ENCODE measurements at regions not wholly inside any gene's neighbourhood (a gene's known extent, or its start where the extent isn't known, plus 50 kb on each side); places are given as distances from the start of the nearest gene placed in this dataset.
"Not testable (repeated sequence)": the region's sequence is repeated elsewhere in the genome, so short reads cannot be mapped to it uniquely, and the experiment has no call there.

- no peak for DNase-seq
Observed at GRCh38 chr18:76715012-76715610, 107.2 kb upstream of the ZNF236 start.

GRCh38 chr18:76713432-76713831, 108.9 kb upstream of the ZNF236 start:
- no peak for DNase-seq

- no peak for DNase-seq
Observed at GRCh38 chr18:76712511-76713140, 109.7 kb upstream of the ZNF236 start.

- no peak for DNase-seq
Observed at GRCh38 chr18:76710646-76711520, 111.5 kb upstream of the ZNF236 start.

GRCh38 chr18:76709659-76710645, 112.4 kb upstream of the ZNF236 start:
- DNase-seq = peak; percentile 12

GRCh38 chr18:76708722-76709353, 113.5 kb upstream of the ZNF236 start:
- no peak for DNase-seq

- DNase-seq = no peak
Observed at GRCh38 chr18:76708071-76708721, 114.2 kb upstream of the ZNF236 start.

- DNase-seq = no peak
Observed at GRCh38 chr18:76707534-76707933, 114.8 kb upstream of the ZNF236 start.

- DNase-seq = not testable (repeated sequence)
Observed at GRCh38 chr18:76704589-76704988, 117.8 kb upstream of the ZNF236 start.

GRCh38 chr18:76699923-76700322, 122.4 kb upstream of the ZNF236 start:
- no peak for DNase-seq

- DNase-seq = no peak
Observed at GRCh38 chr18:76697441-76697901, 124.9 kb upstream of the ZNF236 start.

- no peak for DNase-seq
Observed at GRCh38 chr18:76691800-76692199, 130.6 kb upstream of the ZNF236 start.

- no peak for DNase-seq
Observed at GRCh38 chr18:76689646-76690264, 132.6 kb upstream of the ZNF236 start.

GRCh38 chr18:76688724-76689472, 133.5 kb upstream of the ZNF236 start:
- DNase-seq = no peak

- DNase-seq = no peak
Observed at GRCh38 chr18:76687304-76687962, 134.9 kb upstream of the ZNF236 start.

GRCh38 chr18:76686737-76687231, 135.6 kb upstream of the ZNF236 start:
- peak; percentile 4 for DNase-seq

- no peak for DNase-seq
Observed at GRCh38 chr18:76685860-76686259, 136.5 kb upstream of the ZNF236 start.

GRCh38 chr18:76685402-76685801, 137.0 kb upstream of the ZNF236 start:
- DNase-seq = no peak

GRCh38 chr18:76684265-76684664, 138.1 kb upstream of the ZNF236 start:
- no peak for DNase-seq

All from T1000 (cell line).